ENCODE measurements at regions not wholly inside any gene's neighbourhood (a gene's known extent, or its start where the extent isn't known, plus 50 kb on each side); places are given as distances from the start of the nearest gene placed in this dataset.

- TF ChIP-seq CTCF (conservative IDR thresholded peaks at IDR 0.05; ENCODE audit: low read depth, low read length), result no peak
- Histone ChIP-seq H2AFZ (ENCODE audit: low read depth) (no peak overlapping the region), H3K27me3 (ENCODE audit: insufficient read depth, low read depth) (no peaks in the 10 kb centered on the region), H3K27ac (no peak overlapping the region), H3K4me3 (IDR thresholded peaks at IDR 0.05; ENCODE audit: insufficient read depth, low read depth, low read length) (no peak overlapping the region), H3K4me1 (ENCODE audit: low read depth, poor library complexity, severe bottlenecking) (no peaks in the 10 kb centered on the region), H3K4me2 (no peak overlapping the region), H3K79me2 (ENCODE audit: insufficient read depth, low read depth) (no peaks in the 10 kb centered on the region), H3K9ac (no peak overlapping the region), H4K20me1 (ENCODE audit: insufficient read depth) (no peaks in the 10 kb centered on the region), H3K36me3 (ENCODE audit: insufficient read depth) (no peaks in the 10 kb centered on the region)
Measured at GRCh38 chr1:199223936-199224335, 585.1 kb downstream of the PTPRC start.

GRCh38 chr1:199226163-199226562, 587.3 kb downstream of the PTPRC start:
- Histone ChIP-seq H3K36me3 (ENCODE audit: insufficient read depth) (no peaks in the 10 kb centered on the region), H3K27me3 (ENCODE audit: insufficient read depth, low read depth) (no peaks in the 10 kb centered on the region), H3K4me1 (ENCODE audit: low read depth, poor library complexity, severe bottlenecking) (no peaks in the 10 kb centered on the region), H3K79me2 (ENCODE audit: insufficient read depth, low read depth) (no peaks in the 10 kb centered on the region), H4K20me1 (ENCODE audit: insufficient read depth) (no peaks in the 10 kb centered on the region), H2AFZ (ENCODE audit: low read depth) (no peak overlapping the region), H3K9ac (no peak overlapping the region), H3K27ac (no peak overlapping the region), H3K4me3 (IDR thresholded peaks at IDR 0.05; ENCODE audit: insufficient read depth, low read depth, low read length) (no peak overlapping the region), H3K4me2 (no peak overlapping the region)
- TF ChIP-seq CTCF (conservative IDR thresholded peaks at IDR 0.05; ENCODE audit: low read depth, low read length), result no peak

- H2AFZ ChIP-seq (ENCODE audit: low read depth), result no peak overlapping the region
- no peaks in the 10 kb centered on the region for H3K27me3 ChIP-seq (ENCODE audit: insufficient read depth, low read depth)
- no peaks in the 10 kb centered on the region for H4K20me1 ChIP-seq (ENCODE audit: insufficient read depth)
- H3K79me2 ChIP-seq (ENCODE audit: insufficient read depth, low read depth), result no peaks in the 10 kb centered on the region
- no peak overlapping the region for H3K4me2 ChIP-seq
- no peak overlapping the region for H3K27ac ChIP-seq
- H3K4me1 ChIP-seq (ENCODE audit: low read depth, poor library complexity, severe bottlenecking), result peaks cover 14% of the 10 kb centered on the region
- no peaks in the 10 kb centered on the region for H3K36me3 ChIP-seq (ENCODE audit: insufficient read depth)
- H3K9ac ChIP-seq, result no peak overlapping the region
- TF ChIP-seq CTCF (conservative IDR thresholded peaks at IDR 0.05; ENCODE audit: low read depth, low read length), result no peak
- no peak overlapping the region for H3K4me3 ChIP-seq (IDR thresholded peaks at IDR 0.05; ENCODE audit: insufficient read depth, low read depth, low read length)
Measured at GRCh38 chr1:199242147-199242546, 603.3 kb downstream of the PTPRC start.

- Histone ChIP-seq H3K4me3 (IDR thresholded peaks at IDR 0.05; ENCODE audit: insufficient read depth, low read depth, low read length) (no peak overlapping the region), H3K27me3 (ENCODE audit: insufficient read depth, low read depth) (no peaks in the 10 kb centered on the region), H3K9ac (no peak overlapping the region), H3K36me3 (ENCODE audit: insufficient read depth) (no peaks in the 10 kb centered on the region), H3K27ac (no peak overlapping the region), H2AFZ (ENCODE audit: low read depth) (peak overlapping the region; percentile 66; the same call in 1 of the 2 replicates), H3K4me1 (ENCODE audit: low read depth, poor library complexity, severe bottlenecking) (peaks cover 14% of the 10 kb centered on the region), H3K4me2 (no peak overlapping the region), H3K79me2 (ENCODE audit: insufficient read depth, low read depth) (no peaks in the 10 kb centered on the region), H4K20me1 (ENCODE audit: insufficient read depth) (no peaks in the 10 kb centered on the region)
- no peak for TF ChIP-seq CTCF (conservative IDR thresholded peaks at IDR 0.05; ENCODE audit: low read depth, low read length)
Measured at GRCh38 chr1:199242601-199243000, 603.8 kb downstream of the PTPRC start.
